GM18520 (cell line): ENCODE measurements at regions not wholly inside any gene's neighbourhood (a gene's known extent, or its start where the extent isn't known, plus 50 kb on each side); places are given as distances from the start of the nearest gene placed in this dataset.
"Not testable (repeated sequence)": the region's sequence is repeated elsewhere in the genome, so short reads cannot be mapped to it uniquely, and the experiment has no call there.

Experiments used
- ATAC-seq: cut with Tn5 transposase; IDR thresholded peaks from one replicate; pipeline ENCODE4 v1.9.1; 2021; ENCODE audit not compliant: unreplicated experiment

DNA sequence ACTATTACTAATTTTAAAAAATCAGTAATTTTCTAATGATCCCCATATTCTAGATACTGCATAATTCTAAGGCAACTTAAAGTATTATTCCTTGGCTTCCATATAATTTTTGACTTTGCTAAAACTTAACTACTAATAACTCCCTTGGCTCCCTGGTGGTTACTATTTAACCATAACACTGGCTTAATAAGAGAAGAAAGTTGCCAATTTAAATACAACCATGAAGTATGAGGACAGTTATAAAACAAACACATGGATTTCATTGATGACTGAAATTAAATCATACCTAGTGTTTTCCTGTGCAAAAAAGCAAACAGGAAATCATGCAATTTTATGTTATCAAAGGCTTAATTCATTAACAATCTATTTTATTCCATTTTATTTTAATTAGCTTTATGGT lies 1073.9 kb downstream of the GRM8 start:
- ATAC-seq, result no peak

DNA sequence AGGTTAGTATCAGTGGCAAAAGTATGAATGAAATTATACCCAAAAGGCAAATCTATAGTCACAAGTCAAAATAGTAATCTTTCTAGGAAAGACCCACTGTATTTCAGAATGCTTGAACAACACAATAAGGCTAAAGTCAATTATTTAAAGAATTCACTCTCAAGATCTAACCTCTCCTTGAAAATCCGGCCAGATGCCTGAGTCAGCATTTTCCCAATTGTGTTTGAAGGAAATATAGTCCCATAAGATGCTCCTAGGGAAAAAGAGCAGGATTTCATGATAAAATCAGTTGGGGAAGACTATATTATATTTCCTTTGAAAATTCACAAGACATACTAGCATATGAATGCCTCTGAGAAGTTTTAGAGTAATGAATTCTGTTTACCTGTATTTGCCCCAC lies 1075.0 kb downstream of the GRM8 start:
- ATAC-seq, result no peak

DNA sequence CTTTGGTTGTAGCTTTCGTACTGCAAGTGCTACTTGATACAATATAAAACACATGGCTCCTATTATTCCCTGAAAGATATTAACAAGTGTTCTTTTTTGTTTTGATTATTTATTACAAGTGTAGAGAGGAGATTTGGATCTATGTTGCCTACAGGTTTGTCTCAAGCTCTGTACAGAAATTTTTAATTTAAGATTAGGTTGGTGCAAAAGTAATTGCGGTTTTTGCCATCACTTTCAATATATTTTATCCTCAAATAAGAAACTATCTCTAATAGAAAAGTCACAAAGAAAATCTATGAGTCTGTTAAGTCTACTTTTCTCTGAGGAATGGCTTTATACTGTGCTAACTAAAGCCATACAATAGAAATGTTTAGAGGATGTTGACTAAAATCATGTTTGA lies 1086.1 kb downstream of the GRM8 start:
- ATAC-seq, result no peak

DNA sequence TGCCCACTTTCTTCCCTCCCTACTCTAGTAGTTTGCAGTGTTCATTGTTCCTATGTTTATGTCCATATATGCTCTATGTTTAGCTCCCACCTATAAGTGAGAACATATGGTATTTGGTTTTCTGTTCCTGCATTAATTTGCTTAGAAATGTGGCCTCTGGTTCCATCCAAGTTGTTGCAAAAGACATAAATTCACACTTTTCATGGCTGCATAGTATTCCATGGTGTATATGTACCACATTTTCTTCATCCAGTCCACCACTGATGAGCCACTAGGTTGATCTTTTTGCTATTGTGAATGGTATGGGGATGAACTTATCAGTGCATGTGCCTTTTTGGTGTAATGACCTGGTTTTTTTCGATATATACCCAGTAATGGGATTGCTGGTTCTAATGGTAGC lies 1089.1 kb downstream of the GRM8 start:
- ATAC-seq, result no peak

DNA sequence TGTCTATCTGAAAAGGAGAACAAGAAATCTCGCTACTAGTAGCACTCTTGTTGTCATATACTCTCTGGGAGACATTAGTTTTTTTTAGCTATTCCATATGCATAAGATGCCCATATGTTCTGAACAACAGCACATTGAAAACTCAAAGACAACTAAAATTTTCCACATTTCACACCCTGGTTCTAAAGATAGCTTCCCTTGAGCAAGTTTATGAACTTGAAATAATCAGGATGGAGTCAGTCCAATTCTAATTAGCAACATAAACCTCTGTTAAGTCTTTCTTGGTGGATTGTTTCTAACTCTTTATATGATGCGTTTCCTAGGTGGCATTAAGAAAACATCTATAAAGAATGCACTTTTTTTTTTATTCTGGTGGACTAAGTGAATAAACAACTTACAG lies 1095.3 kb downstream of the GRM8 start:
- no peak for ATAC-seq

DNA sequence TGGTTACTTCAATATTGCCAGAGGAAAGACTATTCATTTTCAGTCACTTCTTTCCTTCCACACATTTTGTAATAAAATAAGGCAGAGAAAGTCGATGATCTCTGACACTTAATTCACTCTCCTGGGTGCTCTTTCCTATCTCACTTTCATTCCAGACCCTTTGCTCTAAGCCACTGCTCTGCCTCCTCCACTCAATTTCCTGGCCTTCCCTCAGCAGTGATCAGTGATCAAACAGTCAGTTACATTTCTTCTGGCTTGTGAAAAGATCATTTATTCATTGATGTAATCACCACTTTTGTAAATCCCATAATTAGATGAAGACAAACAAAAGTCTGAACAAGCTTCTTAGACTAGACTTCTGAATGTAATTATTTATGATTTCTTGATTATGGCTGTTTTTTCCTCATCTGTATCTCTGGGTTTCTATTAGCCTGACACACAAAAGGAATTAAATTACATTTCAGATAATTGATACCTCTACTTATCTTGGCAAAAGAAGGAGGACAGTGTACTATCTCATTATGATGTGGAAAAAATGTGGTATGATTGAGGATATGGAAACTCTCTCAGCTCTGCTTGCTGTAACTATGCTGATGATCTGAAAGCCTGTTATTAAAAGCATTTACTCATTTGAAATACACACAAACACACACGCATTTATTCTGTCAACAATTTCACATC lies 1102.3 kb downstream of the GRM8 start:
- no peak for ATAC-seq

DNA sequence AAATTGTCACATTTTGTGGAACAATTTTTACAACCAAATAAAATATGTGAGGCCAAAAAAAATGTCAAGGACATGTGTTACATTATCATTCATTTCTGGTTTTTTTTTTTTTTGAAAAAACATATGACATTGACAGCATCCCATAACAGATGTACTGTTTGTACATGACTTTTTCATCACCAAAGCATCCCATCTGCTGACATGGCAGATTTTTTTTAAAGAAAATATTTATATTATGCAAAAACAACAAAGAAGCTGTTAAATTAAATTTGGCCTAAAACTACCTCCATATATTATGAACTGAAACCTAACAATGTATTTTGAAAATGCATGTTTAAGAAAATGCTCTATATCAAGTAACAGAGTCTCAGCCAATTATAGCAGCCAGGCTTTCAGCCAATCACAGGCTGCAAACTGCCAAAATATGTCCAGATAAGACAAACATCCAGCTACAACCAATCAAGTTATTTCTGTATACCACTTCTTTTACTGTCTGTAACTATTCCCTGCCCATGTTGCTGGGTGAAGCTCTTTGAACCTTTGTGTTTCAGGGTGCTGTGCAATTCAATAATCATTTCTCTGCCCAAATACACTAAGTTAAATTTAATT lies 1111.8 kb downstream of the GRM8 start:
- no peak for ATAC-seq

DNA sequence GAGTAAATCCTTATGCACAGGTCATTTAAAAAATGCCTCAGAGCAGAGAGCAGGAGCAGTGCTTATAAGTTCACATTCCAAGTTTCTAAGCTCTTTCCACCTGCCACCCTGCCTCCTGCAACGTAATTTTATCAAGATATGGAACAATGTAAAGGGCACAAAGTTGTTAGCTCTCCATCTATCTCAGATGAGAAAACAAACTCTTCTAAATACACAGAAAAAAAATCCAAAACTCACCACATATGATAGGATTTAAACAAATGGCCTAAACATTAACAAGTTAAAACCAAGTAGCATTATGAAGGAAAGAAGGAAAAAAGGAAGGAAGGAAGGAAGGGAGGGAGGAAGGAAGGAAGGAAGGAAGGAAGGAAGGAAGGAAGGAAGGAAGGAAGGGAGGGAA lies 1132.8 kb downstream of the GRM8 start:
- ATAC-seq, result no peak

DNA sequence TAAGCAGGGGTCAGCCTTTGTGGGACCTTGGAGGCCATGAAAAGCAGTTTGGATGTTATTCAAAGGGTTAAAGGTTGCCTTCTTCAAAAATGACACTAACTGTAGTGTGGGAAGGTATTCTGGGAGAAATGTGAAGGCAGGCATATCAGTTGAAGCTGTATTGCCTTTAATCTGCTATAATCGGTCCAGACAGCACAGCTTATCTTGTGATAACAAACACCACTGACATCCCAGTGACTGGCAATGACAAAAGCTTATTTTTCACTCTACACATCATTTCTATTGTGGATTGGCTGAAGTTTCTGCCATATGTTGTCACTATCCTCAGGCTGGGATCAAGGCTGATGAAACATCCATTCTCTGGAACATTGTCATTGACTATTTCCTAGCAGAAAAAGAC lies 1149.2 kb downstream of the GRM8 start:
- no peak for ATAC-seq

DNA sequence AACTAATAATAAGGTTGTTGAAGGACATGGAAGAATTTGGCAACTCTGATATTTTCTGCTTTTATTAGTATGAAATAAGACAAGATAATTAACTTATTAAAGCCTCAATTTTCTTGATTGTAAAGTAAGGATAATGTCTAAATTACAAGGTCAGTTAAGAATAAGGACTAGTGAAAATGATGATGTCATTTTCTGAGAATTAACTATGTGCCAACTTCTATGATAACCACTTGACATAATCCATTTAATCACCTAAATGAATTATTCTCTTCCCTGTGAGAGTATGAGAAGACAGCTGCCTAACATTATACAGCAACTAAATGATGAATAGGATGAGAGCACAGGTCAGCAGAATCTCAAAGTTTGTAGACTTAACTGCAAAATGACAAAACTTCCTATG lies 1153.4 kb upstream of the POT1 start:
- no peak for ATAC-seq

DNA sequence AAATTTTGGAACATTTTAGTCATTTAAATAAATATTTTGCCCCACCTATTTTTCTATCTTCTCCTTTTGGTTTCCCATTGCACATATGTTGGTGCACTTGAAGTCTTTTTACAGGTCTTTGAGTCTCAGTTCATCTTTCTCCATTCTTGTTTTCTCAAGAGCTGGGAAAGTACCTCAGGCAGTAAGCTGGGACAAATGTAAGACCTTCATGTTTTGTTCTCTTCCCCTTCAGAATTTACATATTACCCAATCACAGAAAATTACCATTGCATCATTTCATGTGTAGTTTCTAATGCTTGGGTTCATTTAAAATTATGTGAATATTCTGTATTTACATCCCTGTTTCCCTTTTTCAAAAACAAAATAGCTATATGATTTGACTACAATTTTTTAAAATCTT lies 1150.0 kb upstream of the POT1 start:
- ATAC-seq, result peak; percentile 58

DNA sequence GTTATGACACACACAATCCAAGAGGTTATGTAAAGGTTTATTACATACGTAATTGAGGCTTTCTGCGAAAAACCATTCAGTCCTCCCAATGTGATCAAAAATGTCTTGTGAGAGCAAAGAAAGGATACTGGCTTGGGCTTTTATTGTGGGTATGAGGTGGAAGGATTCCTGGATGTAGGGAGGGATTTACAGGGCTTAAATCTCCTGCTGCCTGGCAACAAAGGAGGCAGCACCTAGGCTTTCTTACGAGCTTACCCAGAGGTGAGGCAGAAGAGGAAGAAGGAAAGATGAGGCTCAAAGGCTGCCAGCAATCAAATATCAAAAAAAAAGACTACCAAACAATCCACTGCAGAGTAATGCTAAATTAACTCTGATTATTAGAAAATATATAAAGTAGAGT lies 1149.5 kb upstream of the POT1 start:
- no peak for ATAC-seq

DNA sequence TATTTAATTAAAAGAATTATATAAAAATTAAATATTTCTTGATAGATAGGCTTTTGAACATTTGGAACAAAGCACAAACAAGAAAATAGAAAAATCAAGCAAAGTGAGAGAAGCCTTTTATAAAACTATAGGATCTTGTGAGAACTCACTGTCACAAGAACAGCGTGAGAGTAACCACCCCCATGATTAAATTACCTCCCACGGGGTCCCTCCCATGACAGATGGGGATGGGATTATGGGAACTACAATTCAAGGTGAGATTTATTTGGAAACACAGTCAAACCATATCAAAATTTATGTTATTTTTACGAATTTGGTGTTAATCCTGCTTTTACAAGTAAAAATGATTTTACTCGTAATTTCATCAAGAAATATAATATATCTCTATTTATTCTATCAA lies 1136.1 kb upstream of the POT1 start:
- no peak for ATAC-seq

DNA sequence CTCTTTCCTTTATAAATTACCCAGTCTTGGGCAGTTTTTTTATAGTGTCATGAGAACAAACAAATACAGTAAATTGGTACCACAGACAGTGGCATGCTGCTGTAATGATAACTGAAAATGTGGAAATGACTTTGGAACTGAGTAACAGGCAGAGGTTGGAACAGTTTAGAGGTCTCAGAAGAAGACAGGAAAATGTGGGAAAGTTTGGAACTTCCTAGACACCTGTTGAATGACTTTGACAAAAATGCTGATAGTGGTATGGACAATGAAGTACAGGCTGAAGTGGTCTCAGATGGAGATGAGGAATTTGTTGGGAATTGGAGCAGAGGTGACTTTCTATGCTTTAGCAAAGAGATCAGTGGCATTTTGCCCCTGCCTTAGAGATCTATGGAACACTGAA lies 1128.4 kb upstream of the POT1 start:
- ATAC-seq, result no peak

DNA sequence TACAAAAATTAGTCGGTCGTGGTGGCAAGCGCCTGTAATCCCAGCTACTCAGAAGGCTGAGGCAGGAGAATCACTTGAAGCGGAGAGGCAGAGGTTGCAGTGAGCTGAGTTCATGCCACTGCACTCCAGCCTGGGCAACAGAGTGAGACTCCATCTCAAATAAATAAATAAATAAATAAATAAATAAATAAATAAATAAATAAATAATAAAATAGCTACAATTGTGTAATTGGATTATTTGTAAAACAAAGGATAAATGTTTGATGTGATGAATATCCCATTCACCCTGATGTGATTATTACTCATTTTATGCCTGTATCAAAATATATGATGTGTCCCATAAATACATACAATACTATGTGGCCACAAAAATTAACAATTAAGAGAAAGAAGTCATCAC lies 1127.0 kb upstream of the POT1 start:
- ATAC-seq, result not testable (repeated sequence)

DNA sequence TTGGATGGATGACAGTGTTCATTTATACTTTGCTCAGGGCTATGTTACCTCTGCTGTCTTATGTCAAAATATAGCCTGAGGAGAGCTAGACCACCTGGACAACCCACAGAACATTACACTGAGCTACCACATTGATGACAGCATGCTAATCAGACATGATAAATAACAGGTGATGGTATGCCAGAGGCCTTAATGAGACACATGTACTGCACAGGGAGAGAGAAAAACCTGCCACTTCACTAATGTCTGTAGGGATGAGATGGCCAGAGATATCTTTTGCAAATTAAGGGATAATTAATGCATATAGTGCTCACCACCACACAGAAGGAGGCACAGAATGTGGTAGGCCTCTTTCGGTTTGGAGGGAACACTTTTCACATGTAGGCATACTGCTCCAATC lies 1122.6 kb upstream of the POT1 start:
- ATAC-seq, result no peak

DNA sequence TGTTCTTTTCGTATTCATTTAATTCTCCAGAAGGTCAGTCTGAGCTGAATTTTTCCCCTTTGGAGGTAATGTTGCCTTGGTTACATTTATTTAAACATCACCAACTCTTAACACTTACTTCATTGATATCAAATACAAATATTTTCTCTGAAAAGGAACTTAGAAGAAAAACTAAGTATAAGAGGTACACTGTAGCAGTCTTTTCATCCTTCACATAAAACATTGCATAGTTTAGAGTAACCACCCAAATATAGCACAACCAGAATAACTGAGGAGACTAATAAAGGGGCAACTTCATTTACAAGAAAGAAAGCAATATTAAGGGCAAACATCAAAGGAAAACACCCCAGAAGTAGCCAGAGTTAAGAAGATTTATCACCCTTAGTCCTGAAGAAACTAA lies 1115.0 kb upstream of the POT1 start:
- ATAC-seq, result no peak

DNA sequence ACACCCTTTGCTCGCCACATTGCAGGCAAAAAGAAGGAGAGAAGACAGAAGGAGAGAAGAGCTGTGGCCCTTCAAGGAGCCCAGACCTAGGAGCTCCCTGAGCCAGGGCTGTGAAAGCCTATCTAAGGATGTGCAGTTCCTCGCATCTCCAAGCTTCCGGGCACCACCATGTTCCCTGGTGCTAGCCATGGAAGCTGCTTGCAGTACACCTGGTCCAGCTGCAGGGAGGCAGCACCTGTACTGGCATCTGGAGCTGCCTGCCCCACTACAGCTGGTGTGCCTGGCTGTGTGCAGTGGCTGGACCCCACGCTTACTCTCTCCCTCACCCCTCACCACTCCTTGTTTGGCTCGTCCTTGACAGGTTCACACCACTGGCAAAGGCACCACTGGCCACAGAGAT lies 1111.8 kb upstream of the POT1 start:
- no peak for ATAC-seq

DNA sequence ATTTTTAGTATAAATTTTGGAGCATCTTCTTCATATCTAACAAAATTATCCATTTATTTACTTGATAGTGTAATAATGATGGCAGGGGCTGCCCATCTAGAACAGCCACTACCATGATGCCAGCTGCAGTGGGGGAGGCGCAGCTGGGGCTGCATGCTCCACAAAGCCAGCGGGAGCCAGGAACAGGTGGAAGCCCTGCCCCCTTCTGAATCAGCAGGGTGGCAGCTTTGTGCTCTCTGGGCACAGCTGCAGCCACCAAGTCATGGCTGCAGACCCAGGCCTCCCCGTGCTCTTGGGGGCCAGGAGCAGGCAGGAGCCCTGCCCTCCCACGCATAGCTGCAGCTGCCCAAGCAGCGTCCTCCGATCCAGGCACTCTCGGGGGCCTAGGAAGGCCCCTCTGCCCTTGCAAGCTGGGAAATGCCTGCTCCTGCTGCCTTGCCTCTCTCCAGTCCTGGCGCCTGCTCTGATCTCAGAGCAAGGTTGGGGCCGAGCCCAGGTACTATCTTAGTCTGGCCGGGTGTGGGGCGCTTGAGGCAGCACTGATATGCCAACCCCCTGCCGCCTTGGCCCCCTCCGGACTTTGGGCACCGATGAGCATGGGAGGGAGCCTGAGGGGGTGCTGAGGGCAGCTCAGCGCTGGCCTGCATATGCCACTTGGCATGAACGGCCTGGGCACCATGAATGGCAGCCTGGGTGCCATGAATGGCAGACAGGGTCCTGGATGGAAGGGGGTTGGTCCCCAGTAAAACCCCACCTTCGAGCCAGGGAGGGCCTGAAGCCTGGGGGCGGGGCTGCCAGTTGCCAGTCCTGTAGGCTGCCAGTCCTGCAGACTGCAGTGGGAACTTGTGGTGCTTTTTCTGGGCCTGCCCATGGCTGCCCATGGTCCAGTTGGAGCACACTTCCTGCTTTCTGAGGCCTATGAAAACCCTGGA lies 1110.8 kb upstream of the POT1 start:
- no peak for ATAC-seq

DNA sequence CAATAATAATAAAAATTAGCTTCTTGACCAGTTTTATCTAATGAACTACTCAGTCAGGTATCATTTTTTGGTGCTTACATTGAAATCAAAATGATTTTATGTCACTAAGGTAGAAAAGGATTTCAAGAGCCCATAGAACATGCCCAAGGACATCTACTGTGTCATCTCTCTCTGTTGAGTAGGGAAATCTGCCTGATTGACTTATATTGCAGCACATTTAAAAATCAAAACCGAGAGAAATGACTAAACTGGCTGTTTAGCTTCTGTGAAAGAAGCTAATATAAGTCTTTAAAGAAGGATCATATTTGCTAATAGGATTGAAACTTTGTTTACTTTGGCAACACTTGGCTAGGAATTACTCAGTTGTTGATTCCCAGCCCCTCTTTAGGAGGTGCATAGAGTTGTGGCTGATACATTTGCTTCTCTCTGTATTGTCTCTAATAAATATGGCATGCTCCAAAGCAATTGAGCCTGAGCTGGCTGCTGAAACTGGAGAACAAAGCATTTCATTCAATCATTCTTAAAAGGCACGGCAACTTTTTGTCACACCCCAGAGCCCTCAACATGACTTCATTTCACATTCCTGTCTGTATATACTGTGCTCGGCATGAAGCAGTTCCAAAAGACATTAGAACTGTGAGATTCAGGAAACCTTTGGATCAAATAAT lies 1096.9 kb upstream of the POT1 start:
- no peak for ATAC-seq

DNA sequence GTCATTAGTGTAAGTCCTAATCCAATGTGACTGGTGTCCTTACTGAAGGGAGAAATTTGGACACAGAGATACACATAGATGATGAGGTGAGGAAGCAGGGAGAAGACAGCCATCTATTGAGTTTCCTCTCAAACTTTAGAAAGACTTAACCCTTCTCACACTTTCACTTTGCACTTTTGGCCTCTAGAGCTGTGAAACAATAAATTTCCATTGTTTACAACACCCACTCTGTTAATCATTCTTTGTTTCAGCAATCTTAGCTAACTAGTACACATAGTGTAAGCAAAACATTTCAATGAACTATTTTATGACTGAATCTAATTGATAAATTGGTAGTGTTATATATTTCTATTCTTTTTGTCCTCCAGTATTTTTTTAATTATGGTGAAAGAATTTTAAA lies 1092.8 kb upstream of the POT1 start:
- no peak for ATAC-seq

DNA sequence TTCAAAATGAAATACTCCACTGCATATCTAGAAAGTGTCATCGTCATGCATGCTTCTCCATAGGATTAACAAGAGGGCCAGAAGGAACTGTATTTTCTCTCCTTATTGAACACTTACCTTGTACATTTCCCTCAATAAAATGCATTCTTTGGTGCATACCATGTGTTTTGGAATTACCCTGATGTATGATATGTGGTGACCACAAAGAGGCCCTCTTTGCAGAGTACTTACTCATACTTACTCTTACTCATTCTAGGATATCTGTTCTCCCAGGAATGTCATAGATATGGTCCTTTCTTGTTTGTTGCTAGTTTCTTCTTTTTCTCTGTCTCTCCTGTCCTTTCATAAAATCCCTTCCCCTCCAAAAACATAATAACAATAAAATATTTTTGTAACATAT lies 1087.1 kb upstream of the POT1 start:
- no peak for ATAC-seq
